Keratinocyte (primary cell): ENCODE measurements at regions not wholly inside any gene's neighbourhood (a gene's known extent, or its start where the extent isn't known, plus 50 kb on each side); places are given as distances from the start of the nearest gene placed in this dataset.

Experiments
- EZH2 ChIP-seq: IDR thresholded peaks from one replicate; pipeline ENCODE4 v1.6.1; 2012; ENCODE audit warnings: inconsistent platforms, mild to moderate bottlenecking, low read length, moderate library complexity
- TF ChIP-seq, protein P1 (sequence below), 3 experiments: IDR thresholded peaks in 1 of 3; conservative IDR thresholded peaks in 1 of 3; optimal IDR thresholded peaks in 1 of 3; 2 replicates in 2 of 3; 3 replicates in 1 of 3; pipeline versions ENCODE3 to v1.5.1; 2011; ENCODE audit warnings: low read length in 3 of 3, mild to moderate bottlenecking in 3 of 3, moderate library complexity in 2 of 3, control low read depth in 1 of 3, inconsistent platforms in 1 of 3; ENCODE audit not compliant: insufficient read depth in 2 of 3; ENCODE audit errors: extremely low read depth in 1 of 3

DNA sequence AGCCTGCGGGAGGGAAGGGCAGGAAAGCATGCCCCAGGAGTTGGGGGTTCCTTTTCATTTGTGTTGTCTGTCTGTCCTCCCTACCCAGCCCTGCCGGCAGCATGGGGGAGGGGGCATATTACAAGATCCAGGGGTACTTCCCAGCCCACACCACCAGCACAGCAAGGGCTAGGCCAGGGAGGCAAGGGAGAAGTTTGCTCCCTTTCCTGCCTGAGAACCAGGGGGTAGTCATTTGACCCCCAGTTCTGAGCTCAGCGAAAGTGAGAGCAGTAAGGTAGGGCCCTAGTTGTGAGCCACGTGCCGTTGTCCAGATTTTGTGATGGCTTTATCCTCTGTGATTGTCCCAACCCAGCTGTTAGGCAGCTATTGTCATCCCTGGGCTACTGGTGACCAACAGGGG is 364.7 kb downstream of the BCL11B start:
- no peak for TF ChIP-seq EZH2
- TF ChIP-seq, protein P1, sequence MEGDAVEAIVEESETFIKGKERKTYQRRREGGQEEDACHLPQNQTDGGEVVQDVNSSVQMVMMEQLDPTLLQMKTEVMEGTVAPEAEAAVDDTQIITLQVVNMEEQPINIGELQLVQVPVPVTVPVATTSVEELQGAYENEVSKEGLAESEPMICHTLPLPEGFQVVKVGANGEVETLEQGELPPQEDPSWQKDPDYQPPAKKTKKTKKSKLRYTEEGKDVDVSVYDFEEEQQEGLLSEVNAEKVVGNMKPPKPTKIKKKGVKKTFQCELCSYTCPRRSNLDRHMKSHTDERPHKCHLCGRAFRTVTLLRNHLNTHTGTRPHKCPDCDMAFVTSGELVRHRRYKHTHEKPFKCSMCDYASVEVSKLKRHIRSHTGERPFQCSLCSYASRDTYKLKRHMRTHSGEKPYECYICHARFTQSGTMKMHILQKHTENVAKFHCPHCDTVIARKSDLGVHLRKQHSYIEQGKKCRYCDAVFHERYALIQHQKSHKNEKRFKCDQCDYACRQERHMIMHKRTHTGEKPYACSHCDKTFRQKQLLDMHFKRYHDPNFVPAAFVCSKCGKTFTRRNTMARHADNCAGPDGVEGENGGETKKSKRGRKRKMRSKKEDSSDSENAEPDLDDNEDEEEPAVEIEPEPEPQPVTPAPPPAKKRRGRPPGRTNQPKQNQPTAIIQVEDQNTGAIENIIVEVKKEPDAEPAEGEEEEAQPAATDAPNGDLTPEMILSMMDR (optimal IDR thresholded peaks at IDR 0.05 in 1 of 3, IDR thresholded peaks at IDR 0.05 in 1 of 3, conservative IDR thresholded peaks at IDR 0.05 in 1 of 3; ENCODE audit: extremely low read depth in 1 of 3, insufficient read depth in 2 of 3, low read length in 3 of 3), result no peak
